Smooth muscle cell of the brain vasculature (primary cell): ENCODE measurements at regions not wholly inside any gene's neighbourhood (a gene's known extent, or its start where the extent isn't known, plus 50 kb on each side); places are given as distances from the start of the nearest gene placed in this dataset.
"Not testable (repeated sequence)": the region's sequence is repeated elsewhere in the genome, so short reads cannot be mapped to it uniquely, and the experiment has no call there.

Experiments used
- DNase-seq: peaks from one replicate; pipeline ENCODE4 v3.0.0-alpha.2; 2012; ENCODE audit warnings: low read depth, low spot score

GRCh38 chr1:104776-105175 is 346.7 kb downstream of the OR4F29 start:
- not testable (repeated sequence) for DNase-seq

DNA sequence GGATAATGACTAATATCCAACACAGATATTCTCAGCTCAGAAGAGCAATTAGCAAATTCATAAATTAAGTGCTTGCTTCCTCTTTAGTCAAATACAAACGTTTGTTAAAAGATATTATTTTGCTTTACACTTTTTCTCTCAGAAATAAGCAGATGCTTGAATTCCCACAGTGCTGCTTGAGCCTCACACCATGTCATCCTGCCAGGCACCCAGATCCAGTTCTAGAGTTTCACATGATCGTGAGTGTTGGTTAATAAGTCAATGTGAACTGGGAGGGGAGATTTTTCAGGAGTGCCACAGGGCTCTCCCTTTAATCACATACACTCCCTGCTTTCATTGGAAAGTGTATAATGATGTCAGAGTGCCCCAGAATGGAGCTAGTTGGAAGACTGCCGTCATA is 352.0 kb downstream of the OR4F29 start:
- DNase-seq = not testable (repeated sequence)

- not testable (repeated sequence) for DNase-seq
Measured at GRCh38 chr1:98811-99210, 352.7 kb downstream of the OR4F29 start.

GRCh38 chr1:91279-91678 is 360.2 kb downstream of the OR4F29 start:
- DNase-seq = not testable (repeated sequence)

GRCh38 chr1:88110-88509 is 363.4 kb downstream of the OR4F29 start:
- not testable (repeated sequence) for DNase-seq

- DNase-seq = not testable (repeated sequence)
Measured at GRCh38 chr1:79152-79551, 372.3 kb downstream of the OR4F29 start.

DNA sequence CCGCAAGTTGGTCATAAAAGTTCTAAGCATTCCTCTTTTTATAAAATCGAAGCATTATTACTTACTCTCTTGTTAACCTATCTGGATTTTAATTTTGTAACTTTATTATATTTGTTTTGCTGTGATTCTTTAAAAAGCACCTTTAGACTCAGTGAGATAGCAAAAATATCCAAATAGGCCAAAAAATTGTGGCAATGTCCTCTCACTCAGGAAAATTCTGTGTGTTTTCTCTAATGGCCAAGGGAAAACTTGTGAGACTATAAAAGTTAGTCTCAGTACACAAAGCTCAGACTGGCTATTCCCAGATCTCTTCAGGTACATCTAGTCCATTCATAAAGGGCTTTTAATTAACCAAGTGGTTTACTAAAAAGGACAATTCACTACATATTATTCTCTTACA is 386.4 kb downstream of the OR4F29 start, which contains the start of gene OR4F5:
TSS of gene OR4F5 (plus strand) at position 301 of the 400 bp plus-strand sequence.
- DNase-seq = not testable (repeated sequence)

DNA sequence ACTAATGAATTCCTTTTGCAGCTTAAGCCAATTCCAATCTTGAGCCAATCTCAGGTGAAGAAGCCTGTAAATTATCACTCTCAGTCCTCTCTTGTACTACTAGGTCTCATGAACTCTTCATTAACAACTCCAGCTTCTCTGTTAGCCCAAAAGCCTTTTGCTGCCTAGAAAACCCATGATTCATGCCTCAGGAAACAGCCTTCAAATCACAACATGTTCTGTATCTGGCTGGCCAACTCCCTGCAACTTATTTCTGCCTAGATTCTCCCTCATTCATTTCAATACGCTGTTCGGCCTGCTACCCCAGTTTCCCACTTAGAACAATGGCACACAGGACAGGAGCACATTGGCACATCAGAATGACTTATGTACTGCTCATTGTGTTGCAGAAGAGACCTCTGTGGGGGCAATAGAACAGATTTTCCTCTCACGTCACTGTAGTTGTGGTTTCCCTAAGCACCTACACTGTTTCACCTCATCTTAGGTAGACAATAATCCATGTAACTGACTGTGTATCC is 395.4 kb downstream of the OR4F29 start:
- not testable (repeated sequence) for DNase-seq

DNA sequence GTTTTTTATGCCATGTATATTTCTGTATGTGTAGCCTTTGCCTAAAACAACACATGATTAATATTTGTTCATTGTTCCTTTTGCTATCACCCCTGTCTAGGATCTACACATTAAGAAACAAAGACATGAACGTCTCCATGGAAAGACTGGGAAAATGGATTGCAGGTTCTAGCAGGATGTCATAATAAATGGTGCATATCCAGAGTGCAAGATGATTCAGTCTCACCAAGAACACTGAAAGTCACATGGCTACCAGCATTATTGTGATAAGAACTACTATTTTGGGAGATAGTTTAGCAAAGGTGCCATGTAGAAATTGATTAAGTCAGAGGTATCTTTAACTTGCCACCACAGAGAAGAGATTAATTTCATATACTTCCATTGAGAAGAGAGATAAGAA is 398.3 kb downstream of the OR4F29 start:
- not testable (repeated sequence) for DNase-seq

DNA sequence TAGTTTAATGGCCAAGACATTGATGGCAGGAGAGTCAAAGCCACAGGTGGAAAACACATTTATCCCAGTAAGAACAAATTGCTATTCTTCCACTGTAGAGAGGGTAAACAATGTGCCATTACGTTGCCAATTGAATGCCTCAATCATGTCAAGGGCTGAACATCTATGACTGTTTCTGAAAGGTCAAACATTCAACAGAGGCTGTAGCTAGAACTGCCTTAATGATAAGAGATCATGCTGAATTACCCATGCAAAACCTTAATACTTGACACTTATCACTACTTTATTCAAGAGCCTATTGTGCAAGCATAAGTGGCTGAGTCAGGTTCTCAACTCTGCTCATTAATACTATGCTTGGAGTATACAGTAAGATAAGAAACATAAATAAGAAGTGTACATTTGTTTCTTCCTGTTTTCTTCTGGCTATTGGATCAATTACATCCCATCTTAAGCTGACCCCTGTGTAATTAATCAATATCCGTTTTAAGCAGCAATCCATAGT is 409.5 kb downstream of the OR4F29 start:
- DNase-seq = not testable (repeated sequence)

- DNase-seq = not testable (repeated sequence)
Measured at GRCh38 chr1:41197-41596, 410.3 kb downstream of the OR4F29 start.

- not testable (repeated sequence) for DNase-seq
Measured at GRCh38 chr1:29183-29582, 422.3 kb downstream of the OR4F29 start.

DNA sequence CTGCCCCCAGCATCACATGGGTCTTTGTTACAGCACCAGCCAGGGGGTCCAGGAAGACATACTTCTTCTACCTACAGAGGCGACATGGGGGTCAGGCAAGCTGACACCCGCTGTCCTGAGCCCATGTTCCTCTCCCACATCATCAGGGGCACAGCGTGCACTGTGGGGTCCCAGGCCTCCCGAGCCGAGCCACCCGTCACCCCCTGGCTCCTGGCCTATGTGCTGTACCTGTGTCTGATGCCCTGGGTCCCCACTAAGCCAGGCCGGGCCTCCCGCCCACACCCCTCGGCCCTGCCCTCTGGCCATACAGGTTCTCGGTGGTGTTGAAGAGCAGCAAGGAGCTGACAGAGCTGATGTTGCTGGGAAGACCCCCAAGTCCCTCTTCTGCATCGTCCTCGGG is 434.2 kb downstream of the OR4F29 start:
- not testable (repeated sequence) for DNase-seq

DNA sequence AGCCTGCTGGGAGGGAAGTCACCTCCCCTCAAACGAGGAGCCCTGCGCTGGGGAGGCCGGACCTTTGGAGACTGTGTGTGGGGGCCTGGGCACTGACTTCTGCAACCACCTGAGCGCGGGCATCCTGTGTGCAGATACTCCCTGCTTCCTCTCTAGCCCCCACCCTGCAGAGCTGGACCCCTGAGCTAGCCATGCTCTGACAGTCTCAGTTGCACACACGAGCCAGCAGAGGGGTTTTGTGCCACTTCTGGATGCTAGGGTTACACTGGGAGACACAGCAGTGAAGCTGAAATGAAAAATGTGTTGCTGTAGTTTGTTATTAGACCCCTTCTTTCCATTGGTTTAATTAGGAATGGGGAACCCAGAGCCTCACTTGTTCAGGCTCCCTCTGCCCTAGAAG is 435.5 kb downstream of the OR4F29 start:
- DNase-seq = not testable (repeated sequence)

- DNase-seq = not testable (repeated sequence)
Measured at GRCh38 chr1:9941-10717, 441.3 kb downstream of the OR4F29 start.
